Choroid plexus epithelial cell (primary cell): ENCODE measurements at regions not wholly inside any gene's neighbourhood (a gene's known extent, or its start where the extent isn't known, plus 50 kb on each side); places are given as distances from the start of the nearest gene placed in this dataset.

Experiments
- DNase-seq: peaks from one replicate; pipeline ENCODE4 v3.0.0-alpha.2; 2010; ENCODE audit warnings: low read depth
- H3K4me3 ChIP-seq: 2 replicates; pipeline ENCODE4 v1.5.1; 2011; ENCODE audit warnings: low read depth, mild to moderate bottlenecking, control low read depth, low read length, moderate library complexity
- CTCF ChIP-seq: conservative IDR thresholded peaks from 2 replicates; pipeline ENCODE4 v1.5.1; 2011; ENCODE audit warnings: low read depth, mild to moderate bottlenecking, control low read depth, inconsistent platforms, low read length, moderate library complexity

GRCh38 chr4:97504713-97505112 lies 638.6 kb downstream of the STPG2 start:
- TF ChIP-seq CTCF, result no peak
- H3K4me3 ChIP-seq, result no peak overlapping the region
- DNase-seq, result no peak

- TF ChIP-seq CTCF, result no peak
Measured at GRCh38 chr4:97507587-97508245, 635.6 kb downstream of the STPG2 start.

More at GRCh38 chr4:97507587-97508245, 635.6 kb downstream of the STPG2 start:
- peak; percentile 7 for DNase-seq
- no peak overlapping the region for H3K4me3 ChIP-seq
